Ishikawa (cell line): ENCODE measurements at regions not wholly inside any gene's neighbourhood (a gene's known extent, or its start where the extent isn't known, plus 50 kb on each side); places are given as distances from the start of the nearest gene placed in this dataset.

Experiments used
- CREB1 ChIP-seq: IDR thresholded peaks from 2 replicates; pipeline ENCODE4 v1.6.1; 2012; ENCODE audit warnings: low read depth
- EGR1 ChIP-seq: IDR thresholded peaks from 2 replicates; pipeline ENCODE4 v1.6.1; 2012
- EP300 ChIP-seq: IDR thresholded peaks from 2 replicates; pipeline ENCODE4 v1.6.1; 2012; ENCODE audit warnings: borderline replicate concordance
- FOXM1 ChIP-seq: IDR thresholded peaks from 2 replicates; pipeline ENCODE4 v1.6.1; 2012; ENCODE audit warnings: low read depth, borderline replicate concordance
- MAX ChIP-seq: IDR thresholded peaks from 2 replicates; pipeline ENCODE4 v1.6.1; 2012
- RAD21 ChIP-seq: IDR thresholded peaks from 2 replicates; pipeline ENCODE4 v1.6.1; 2012; ENCODE audit warnings: low read depth
- REST ChIP-seq: IDR thresholded peaks from 2 replicates; pipeline ENCODE4 v1.6.1; 2012; ENCODE audit warnings: low read depth, mild to moderate bottlenecking
- TAF1 ChIP-seq: IDR thresholded peaks from 2 replicates; pipeline ENCODE4 v1.6.1; 2012; ENCODE audit warnings: low read depth, mild to moderate bottlenecking
- YY1 ChIP-seq: IDR thresholded peaks from 2 replicates; pipeline ENCODE4 v1.6.1; 2012; ENCODE audit warnings: low read depth
- ZBTB7A ChIP-seq: IDR thresholded peaks from 2 replicates; pipeline ENCODE4 v1.6.1; 2012; ENCODE audit warnings: low read depth

GRCh38 chr11:134705858-134706257 lies 293.8 kb upstream of the B3GAT1 start:
- no peak for TF ChIP-seq YY1
- no peak for TF ChIP-seq EGR1
- TF ChIP-seq EP300 = no peak
- no peak for TF ChIP-seq CREB1
- TF ChIP-seq ZBTB7A = no peak
- TF ChIP-seq TAF1 = no peak
- TF ChIP-seq REST = no peak
- no peak for TF ChIP-seq RAD21
- no peak for TF ChIP-seq MAX
- TF ChIP-seq FOXM1 = no peak
